ENCODE measurements at regions not wholly inside any gene's neighbourhood (a gene's known extent, or its start where the extent isn't known, plus 50 kb on each side); places are given as distances from the start of the nearest gene placed in this dataset.

DNA sequence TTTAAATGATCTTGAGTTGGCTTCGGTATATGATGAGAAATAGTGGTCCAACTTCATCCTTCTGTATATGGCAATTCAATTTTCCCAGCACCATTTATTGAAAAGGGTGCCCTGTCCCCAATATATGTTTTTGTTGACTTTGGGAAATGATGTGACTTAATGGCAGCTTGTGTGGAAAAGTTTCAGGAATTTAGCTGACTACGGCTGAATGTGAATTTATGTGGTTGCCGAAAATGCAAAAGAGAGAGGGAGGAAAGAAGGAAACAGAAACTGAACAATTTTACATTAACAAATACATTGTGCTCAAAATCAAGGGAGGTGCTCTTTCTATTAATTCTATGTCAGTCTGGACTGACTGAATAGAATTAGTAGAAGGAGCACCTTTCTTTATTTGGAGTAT, 101.8 kb upstream of the CYSLTR1 start:
- TF ChIP-seq, protein P1, sequence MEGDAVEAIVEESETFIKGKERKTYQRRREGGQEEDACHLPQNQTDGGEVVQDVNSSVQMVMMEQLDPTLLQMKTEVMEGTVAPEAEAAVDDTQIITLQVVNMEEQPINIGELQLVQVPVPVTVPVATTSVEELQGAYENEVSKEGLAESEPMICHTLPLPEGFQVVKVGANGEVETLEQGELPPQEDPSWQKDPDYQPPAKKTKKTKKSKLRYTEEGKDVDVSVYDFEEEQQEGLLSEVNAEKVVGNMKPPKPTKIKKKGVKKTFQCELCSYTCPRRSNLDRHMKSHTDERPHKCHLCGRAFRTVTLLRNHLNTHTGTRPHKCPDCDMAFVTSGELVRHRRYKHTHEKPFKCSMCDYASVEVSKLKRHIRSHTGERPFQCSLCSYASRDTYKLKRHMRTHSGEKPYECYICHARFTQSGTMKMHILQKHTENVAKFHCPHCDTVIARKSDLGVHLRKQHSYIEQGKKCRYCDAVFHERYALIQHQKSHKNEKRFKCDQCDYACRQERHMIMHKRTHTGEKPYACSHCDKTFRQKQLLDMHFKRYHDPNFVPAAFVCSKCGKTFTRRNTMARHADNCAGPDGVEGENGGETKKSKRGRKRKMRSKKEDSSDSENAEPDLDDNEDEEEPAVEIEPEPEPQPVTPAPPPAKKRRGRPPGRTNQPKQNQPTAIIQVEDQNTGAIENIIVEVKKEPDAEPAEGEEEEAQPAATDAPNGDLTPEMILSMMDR (IDR thresholded peaks at IDR 0.05; ENCODE audit: insufficient read depth, missing control alignments) = no peak
- FAIRE-seq = no peak
- no peak for DNase-seq (ENCODE audit: insufficient read length, low spot score)

DNA sequence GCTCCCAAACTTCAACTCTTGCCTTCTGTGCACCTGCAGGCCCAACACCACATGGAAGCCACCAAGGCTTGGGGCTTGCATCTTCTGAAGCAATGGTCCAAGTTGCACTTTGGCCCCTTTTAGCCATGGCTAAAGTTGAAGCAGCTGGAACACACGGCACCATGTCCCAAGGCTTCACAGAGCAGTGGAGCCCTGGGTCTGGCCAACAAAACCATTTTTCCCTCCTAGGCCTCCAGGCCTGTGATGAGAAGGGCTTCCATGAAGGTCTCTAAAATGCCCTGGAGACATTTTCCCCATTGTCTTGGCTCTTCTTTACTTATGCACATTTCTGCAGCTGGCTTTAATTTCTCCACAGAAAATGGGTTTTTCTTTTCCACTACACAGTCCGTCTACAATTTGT, 61.3 kb upstream of the CYSLTR1 start:
- no peak for FAIRE-seq
- TF ChIP-seq, protein P1 (IDR thresholded peaks at IDR 0.05; ENCODE audit: insufficient read depth, missing control alignments) = no peak
- no peak for DNase-seq (ENCODE audit: insufficient read length, low spot score)

DNA sequence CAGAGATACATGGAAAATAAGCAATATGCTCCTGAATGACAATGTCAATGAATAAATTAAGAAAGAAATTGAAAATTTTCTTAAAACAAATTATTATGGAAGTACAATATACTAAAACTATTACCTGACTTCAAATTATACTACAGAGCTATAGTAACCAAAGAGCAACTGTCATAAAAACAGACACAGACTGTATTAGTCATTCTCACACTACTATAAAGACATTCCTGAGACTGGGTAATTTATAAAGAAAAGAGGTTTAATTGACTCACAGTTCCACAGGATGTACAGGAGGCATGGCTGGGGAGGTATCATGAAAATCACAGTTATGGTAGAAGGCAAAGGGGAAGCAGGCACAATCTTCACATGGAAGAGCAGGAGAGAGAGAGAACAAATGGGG, 60.0 kb upstream of the CYSLTR1 start:
- TF ChIP-seq, protein P1 (IDR thresholded peaks at IDR 0.05; ENCODE audit: insufficient read depth, missing control alignments) = no peak
- no peak for FAIRE-seq
- no peak for DNase-seq (ENCODE audit: insufficient read length, low spot score)

DNA sequence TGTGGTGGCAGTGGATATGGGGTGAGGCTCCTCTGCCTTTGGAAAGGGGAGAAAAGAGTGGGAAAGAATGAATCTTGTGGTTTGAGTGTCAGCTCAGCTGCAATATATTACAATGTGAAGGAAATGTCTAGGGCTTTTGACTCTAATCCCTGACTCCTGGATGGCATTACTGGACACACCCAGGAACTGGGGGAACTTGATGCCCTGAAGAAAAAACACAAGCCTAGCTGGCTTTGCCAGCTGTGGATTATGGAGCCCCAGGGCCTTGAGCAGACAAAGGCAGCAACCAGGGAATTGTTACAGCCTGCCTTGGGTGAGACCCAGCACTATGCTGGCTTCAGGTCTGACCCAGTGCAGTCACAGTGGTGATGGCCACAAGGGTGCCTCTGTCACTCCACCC, 57.1 kb upstream of the CYSLTR1 start:
- FAIRE-seq (no peak), DNase-seq (ENCODE audit: insufficient read length, low spot score) (no peak)
- TF ChIP-seq, protein P1 (IDR thresholded peaks at IDR 0.05; ENCODE audit: insufficient read depth, missing control alignments) = no peak

DNA sequence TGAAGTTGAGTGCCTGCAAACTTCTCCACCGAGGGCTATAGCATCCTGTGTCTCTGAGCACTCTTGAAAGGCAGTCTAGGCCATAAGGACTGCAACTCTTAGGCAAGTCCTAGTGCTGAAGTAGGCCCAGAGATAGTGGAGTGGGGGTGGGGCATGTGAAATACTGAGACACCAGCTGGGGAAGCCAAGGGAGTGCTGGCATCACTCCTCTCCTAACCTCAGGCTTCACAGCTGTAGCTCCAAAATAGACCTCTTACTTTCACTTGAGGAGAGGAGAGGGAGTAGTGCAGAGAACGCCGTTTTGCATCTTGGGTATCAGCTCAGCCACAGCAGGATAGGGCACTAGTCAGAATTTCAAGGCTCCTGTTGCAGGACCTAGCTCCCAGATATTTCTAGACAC, 56.2 kb upstream of the CYSLTR1 start:
- DNase-seq (ENCODE audit: insufficient read length, low spot score) (no peak), FAIRE-seq (no peak)
- TF ChIP-seq, protein P1 (IDR thresholded peaks at IDR 0.05; ENCODE audit: insufficient read depth, missing control alignments) = no peak

DNA sequence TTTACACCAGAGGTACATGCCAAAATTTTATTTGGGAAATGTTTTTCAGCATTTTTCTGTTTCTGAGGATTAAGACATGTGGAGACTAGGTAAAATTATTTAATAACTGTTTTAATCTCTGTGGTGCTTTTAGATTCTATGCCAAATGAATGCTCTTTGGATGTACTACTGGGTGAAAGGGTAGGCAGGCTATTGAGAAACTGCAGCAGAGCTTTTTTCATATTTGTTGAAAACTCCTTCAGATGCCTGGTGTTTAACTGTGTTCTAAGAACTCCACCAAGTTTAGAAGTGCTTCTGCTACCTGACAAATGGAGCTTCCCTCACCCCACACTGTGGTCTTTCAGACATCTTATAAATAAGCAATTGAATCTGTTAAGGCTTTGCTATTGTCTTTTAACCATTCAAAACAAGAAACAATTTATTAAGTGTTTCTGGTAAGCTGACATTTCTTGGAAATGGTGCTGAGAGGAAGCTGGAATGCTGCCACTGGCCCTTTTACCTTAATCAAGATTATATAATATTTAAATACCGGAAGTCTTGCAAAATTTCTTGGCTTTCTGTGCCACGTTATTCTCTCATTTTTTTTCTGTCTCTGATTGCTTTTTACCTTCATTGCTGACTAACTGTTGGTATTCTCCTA, 51.2 kb upstream of the CYSLTR1 start:
- FAIRE-seq (no peak), DNase-seq (ENCODE audit: insufficient read length, low spot score) (no peak)
- TF ChIP-seq, protein P1 (IDR thresholded peaks at IDR 0.05; ENCODE audit: insufficient read depth, missing control alignments) = no peak
